Lower leg skin (tissue), 4 donors: ENCODE measurements at regions not wholly inside any gene's neighbourhood (a gene's known extent, or its start where the extent isn't known, plus 50 kb on each side); places are given as distances from the start of the nearest gene placed in this dataset.

ENCODE experiments used
- DNase-seq, 2 donors: peaks; one replicate each; pipeline ENCODE4 v3.0.0-alpha.2; 2019; ENCODE audit warnings: low spot score in 2 of 2
- H3K4me3 ChIP-seq: fragments of 200-600 bp; sonication (generic); 2 replicates; pipeline ENCODE4 v1.5.1; 2017; ENCODE audit warnings: mild to moderate bottlenecking, low read depth; ENCODE audit not compliant: poor library complexity, severe bottlenecking
- CTCF ChIP-seq, 3 donors: fragments of 450-650 bp; IDR thresholded peaks; one replicate each; pipeline ENCODE4 v1.5.1; 2016; ENCODE audit warnings: antibody characterized with exemption in 3 of 3, mild to moderate bottlenecking in 3 of 3, moderate library complexity in 2 of 3
- POLR2A ChIP-seq, 2 donors: fragments of 450-650 bp; IDR thresholded peaks; one replicate each; pipeline ENCODE4 v1.6.1; 2016 to 2017; ENCODE audit warnings: antibody characterized with exemption in 2 of 2, mild to moderate bottlenecking in 1 of 2, moderate library complexity in 1 of 2
- WGBS, 2 donors: methylation state at CpG; one replicate each; pipeline ENCODE4 v1.1.5; 2018; 5-methylcytosine and 5-hydroxymethylcytosine counted together
- intact Hi-C: fragments of 100-400 bp; cut with DNase I; formaldehyde crosslinking; loops from one replicate; pipeline ENCODE4 v1.15.0; 2023; ENCODE audit warnings: low total_unique reads

- DNase-seq: no peak
- WGBS, 2 donors: 74 to 83% methylated on average over 1 of the region's 1 CpG
- TF ChIP-seq CTCF (IDR thresholded peaks at IDR 0.05) (no peak), POLR2A (IDR thresholded peaks at IDR 0.05) (no peak)
- no peak overlapping the region for H3K4me3 ChIP-seq
- intact Hi-C loops: no loop called here
Observed at GRCh38 chr7:113652501-113652900, 266.3 kb downstream of the PPP1R3A start.

- no peak for DNase-seq
- intact Hi-C loops: no loop called here
- WGBS, 2 donors: 65 to 78% methylated on average over 1 of the region's 1 CpG
- TF ChIP-seq CTCF (IDR thresholded peaks at IDR 0.05) (no peak), POLR2A (IDR thresholded peaks at IDR 0.05) (no peak)
- H3K4me3 ChIP-seq: no peak overlapping the region
Observed at GRCh38 chr7:113649556-113649955, 269.3 kb downstream of the PPP1R3A start.

- DNase-seq: no peak
- no peak overlapping the region for H3K4me3 ChIP-seq
- TF ChIP-seq POLR2A (IDR thresholded peaks at IDR 0.05): no peak
- no peak for TF ChIP-seq CTCF (IDR thresholded peaks at IDR 0.05)
- intact Hi-C loops: no loop called here
- 63 to 71% methylated on average over 1 of the region's 1 CpG for WGBS, 2 donors
Observed at GRCh38 chr7:113639221-113639620, 279.6 kb downstream of the PPP1R3A start.

GRCh38 chr7:113636727-113637421 lies 281.9 kb downstream of the PPP1R3A start:
- DNase-seq: no peak
- TF ChIP-seq POLR2A (IDR thresholded peaks at IDR 0.05) (no peak), CTCF (IDR thresholded peaks at IDR 0.05) (no peak)
- intact Hi-C loops: no loop called here
- WGBS, 2 donors: 65 to 69% methylated on average over 5 of the region's 5 CpGs
- no peak overlapping the region for H3K4me3 ChIP-seq

- H3K4me3 ChIP-seq: no peak overlapping the region
- intact Hi-C loops: no loop called here
- DNase-seq: no peak
- no peak for TF ChIP-seq CTCF (IDR thresholded peaks at IDR 0.05)
- no peak for TF ChIP-seq POLR2A (IDR thresholded peaks at IDR 0.05)
Observed at GRCh38 chr7:113635492-113635891, 283.3 kb downstream of the PPP1R3A start.

- WGBS, 2 donors: 83 to 93% methylated on average over 3 of the region's 3 CpGs
- H3K4me3 ChIP-seq: no peak overlapping the region
- no peak for TF ChIP-seq CTCF (IDR thresholded peaks at IDR 0.05)
- DNase-seq: no peak
- intact Hi-C loops: no loop called here
Observed at GRCh38 chr7:113633073-113633472, 285.7 kb downstream of the PPP1R3A start.
